ENCODE measurements at regions not wholly inside any gene's neighbourhood (a gene's known extent, or its start where the extent isn't known, plus 50 kb on each side); places are given as distances from the start of the nearest gene placed in this dataset.

DNA sequence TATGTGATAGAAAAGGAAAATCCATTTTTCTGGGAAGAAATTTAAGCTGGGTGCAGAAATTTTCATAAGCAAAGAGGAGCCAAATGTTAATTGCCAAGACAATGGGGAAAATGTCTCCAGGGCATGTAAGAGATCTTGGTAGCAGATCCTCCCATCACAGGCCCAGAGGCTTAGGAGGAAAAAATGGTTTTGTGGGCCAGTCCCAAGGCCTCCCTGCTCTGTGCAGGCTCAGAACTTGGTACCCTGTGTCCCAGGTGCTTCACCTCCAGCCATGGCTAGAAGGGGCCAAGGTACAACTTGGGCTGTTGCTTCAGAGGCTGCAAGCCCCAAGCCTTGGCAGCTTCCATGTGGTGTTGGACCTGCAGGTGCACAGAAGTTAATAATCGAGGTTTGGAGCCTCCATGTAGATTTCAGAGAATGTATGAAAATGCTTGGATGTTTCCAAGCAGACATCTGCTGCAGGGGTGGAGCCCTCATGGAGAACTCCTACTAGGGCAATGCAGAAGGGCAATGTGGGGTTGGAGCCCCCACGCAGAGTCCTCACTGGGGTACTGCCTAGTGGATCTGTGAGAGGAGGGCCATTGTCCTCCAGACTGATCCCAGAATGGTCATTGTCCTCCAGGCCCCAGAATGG is 77.7 kb upstream of the ATP2B1 start:
- H3K4me1 ChIP-seq (ENCODE audit: control insufficient read depth in 2 of 2, insufficient read depth in 2 of 2, low read length in 2 of 2) = no peaks in the 10 kb centered on the region
- H3K27ac ChIP-seq (ENCODE audit: low read depth, low read length) = no peak overlapping the region
- H3K27me3 ChIP-seq (ENCODE audit: control insufficient read depth in 2 of 2, insufficient read depth in 2 of 2, low read length in 2 of 2) = no peaks in the 10 kb centered on the region
- no peak for DNase-seq
- H3K36me3 ChIP-seq (ENCODE audit: control insufficient read depth in 2 of 3, insufficient read depth in 3 of 3, low read length in 3 of 3) = no peaks in the 10 kb centered on the region
- CTCF ChIA-PET = no interaction called here
- peaks cover 0 to 3% (median 0%) of the 10 kb centered on the region in 3 experiments for H3K9me3 ChIP-seq (ENCODE audit: control insufficient read depth in 2 of 3, low read length in 3 of 3)
- POLR2A ChIA-PET = no interaction called here
- no peak overlapping the region for H3K4me3 ChIP-seq (ENCODE audit: low read length)
- Mint-ChIP-seq H3K4me1 (peaks cover 1 to 8% (median 4%) of the 10 kb centered on the region in 7 donors), H3K4me3 (no peak overlapping the region), H3K36me3 (peaks cover 0 to 21% (median 10%) of the 10 kb centered on the region in 5 donors), H3K9me3 (peaks cover 4 to 36% (median 18%) of the 10 kb centered on the region in 11 donors), H3K27me3 (no peaks in the 10 kb centered on the region), H3K27ac (peak overlapping the region in 1 of 9 donors; percentile 41)
- intact Hi-C loops (cut with micrococcal nuclease) = no loop called here
- ATAC-seq = no peak

DNA sequence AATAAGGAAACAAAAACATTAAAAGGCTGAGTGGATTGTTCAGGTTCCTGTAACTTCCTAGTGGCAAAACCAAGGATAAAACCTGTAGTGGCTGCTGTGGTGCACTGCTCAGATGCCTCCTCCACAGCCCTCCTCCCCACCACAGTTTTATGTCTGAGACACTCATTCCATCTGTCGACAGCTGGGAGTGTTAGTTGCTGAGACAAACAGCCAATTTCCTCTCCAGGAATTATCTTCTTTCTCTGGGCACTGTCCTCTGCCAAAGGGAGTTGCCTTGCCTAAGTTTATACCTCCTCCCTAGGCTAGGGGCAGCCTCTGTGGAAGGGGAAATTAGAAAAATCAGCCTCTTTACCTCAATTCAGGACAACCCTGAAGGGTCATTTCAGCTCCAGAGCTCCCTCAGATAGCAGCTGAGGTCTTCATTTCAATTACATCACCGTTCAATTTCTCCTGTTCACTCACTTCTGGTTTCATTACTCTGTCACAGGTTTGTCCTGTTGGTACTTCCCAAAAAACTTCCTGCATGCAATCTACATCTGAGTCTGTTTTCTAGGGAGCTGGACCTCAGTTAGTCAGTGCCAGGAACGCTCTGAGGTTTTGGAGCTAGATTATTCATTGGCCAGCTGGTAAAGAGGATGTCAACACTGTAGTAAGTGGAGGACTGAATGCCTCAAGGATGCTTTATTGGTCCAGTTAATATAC is 74.9 kb upstream of the ATP2B1 start:
- POLR2A ChIA-PET = no interaction called here
- intact Hi-C loops (cut with micrococcal nuclease) = no loop called here

DNA sequence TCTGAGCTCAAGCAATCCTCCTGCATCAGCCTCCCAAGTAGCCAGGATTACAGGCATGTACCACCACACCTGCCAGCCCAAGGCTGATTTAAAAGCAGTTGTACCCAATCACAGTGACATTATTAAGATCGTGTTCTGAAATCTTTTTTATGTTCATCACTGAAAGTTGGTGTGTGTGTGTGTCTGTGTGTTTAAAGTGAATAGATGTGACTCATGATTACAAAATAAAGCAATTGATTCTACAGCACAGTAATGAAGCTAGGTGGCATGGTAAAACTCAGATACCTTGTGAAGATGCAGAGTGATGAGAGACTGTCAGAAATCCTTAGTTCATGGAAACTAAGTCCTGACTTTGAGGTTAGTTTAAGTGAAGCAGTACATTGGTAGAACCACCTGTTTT is 74.2 kb upstream of the ATP2B1 start:
- no peaks in the 10 kb centered on the region for H3K27me3 ChIP-seq (ENCODE audit: control insufficient read depth in 2 of 2, insufficient read depth in 2 of 2, low read length in 2 of 2)
- ChIA-PET POLR2A (no interaction called here), CTCF (no interaction called here)
- intact Hi-C loops (cut with micrococcal nuclease) = no loop called here
- no peaks in the 10 kb centered on the region for H3K4me1 ChIP-seq (ENCODE audit: control insufficient read depth in 2 of 2, insufficient read depth in 2 of 2, low read length in 2 of 2)
- H3K4me1 Mint-ChIP-seq = no peaks in the 10 kb centered on the region
- no peaks in the 10 kb centered on the region for H3K36me3 ChIP-seq (ENCODE audit: control insufficient read depth in 2 of 3, insufficient read depth in 3 of 3, low read length in 3 of 3)
- H3K9me3 ChIP-seq (ENCODE audit: control insufficient read depth in 2 of 3, low read length in 3 of 3) = peaks cover 0 to 3% (median 0%) of the 10 kb centered on the region in 3 experiments
- peaks cover 0 to 17% (median 6%) of the 10 kb centered on the region in 5 donors for H3K36me3 Mint-ChIP-seq
- no peak overlapping the region for H3K4me3 Mint-ChIP-seq
- no peak overlapping the region for H3K27ac Mint-ChIP-seq
- H3K4me3 ChIP-seq (ENCODE audit: low read length) = no peak overlapping the region
- ATAC-seq = no peak
- H3K9me3 Mint-ChIP-seq = peaks cover 4 to 30% (median 16%) of the 10 kb centered on the region in 11 donors
- H3K27me3 Mint-ChIP-seq = no peaks in the 10 kb centered on the region
- DNase-seq = no peak
- H3K27ac ChIP-seq (ENCODE audit: low read depth, low read length) = no peak overlapping the region

More for the DNA sequence above, 74.9 kb upstream of the ATP2B1 start:
- Histone ChIP-seq H3K27ac (ENCODE audit: low read depth, low read length) (no peak overlapping the region), H3K27me3 (ENCODE audit: control insufficient read depth in 2 of 2, insufficient read depth in 2 of 2, low read length in 2 of 2) (no peaks in the 10 kb centered on the region), H3K36me3 (ENCODE audit: control insufficient read depth in 2 of 3, insufficient read depth in 3 of 3, low read length in 3 of 3) (no peaks in the 10 kb centered on the region), H3K4me1 (ENCODE audit: control insufficient read depth in 2 of 2, insufficient read depth in 2 of 2, low read length in 2 of 2) (no peaks in the 10 kb centered on the region), H3K4me3 (ENCODE audit: low read length) (no peak overlapping the region), H3K9me3 (ENCODE audit: control insufficient read depth in 2 of 3, low read length in 3 of 3) (peaks cover 0 to 3% (median 0%) of the 10 kb centered on the region in 3 experiments)
- ATAC-seq (peak; percentile 54), DNase-seq (no peak)
- no peaks in the 10 kb centered on the region for H3K4me1 Mint-ChIP-seq
- H3K27ac Mint-ChIP-seq = peak overlapping the region in 1 of 9 donors; percentile 56
- H3K9me3 Mint-ChIP-seq = peaks cover 4 to 36% (median 18%) of the 10 kb centered on the region in 11 donors
- H3K36me3 Mint-ChIP-seq = peaks cover 0 to 21% (median 10%) of the 10 kb centered on the region in 5 donors
- CTCF ChIA-PET = no interaction called here
- H3K27me3 Mint-ChIP-seq = no peaks in the 10 kb centered on the region
- no peak overlapping the region for H3K4me3 Mint-ChIP-seq

DNA sequence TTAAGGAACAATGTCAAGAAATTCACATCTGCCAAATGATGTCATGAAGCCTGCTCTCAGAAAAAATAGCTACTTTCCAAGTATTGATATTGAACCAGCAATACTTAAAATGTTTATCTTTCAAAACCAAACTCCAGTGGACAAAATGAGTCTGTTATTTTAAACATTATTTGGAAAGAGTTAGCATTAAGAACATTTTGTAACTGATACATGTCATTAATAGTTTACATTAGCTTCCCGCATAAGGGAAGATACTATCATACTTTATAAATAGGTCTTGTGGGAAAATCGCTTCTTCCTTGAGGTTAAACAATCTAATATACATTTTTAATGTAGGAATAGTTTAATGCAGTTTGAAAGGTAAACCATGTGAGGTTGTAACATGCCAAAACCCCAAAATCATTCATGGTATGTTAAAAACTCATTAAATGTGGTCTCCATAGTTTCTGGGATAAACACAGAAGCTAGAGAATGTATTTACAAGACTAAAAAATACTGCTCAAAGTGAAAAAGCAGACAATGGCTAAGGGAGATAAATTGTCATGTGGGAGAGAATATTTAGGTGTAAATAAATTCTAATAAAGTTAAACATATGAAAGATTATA is 73.4 kb upstream of the ATP2B1 start:
- Histone ChIP-seq H3K27me3 (ENCODE audit: control insufficient read depth in 2 of 2, insufficient read depth in 2 of 2, low read length in 2 of 2) (no peaks in the 10 kb centered on the region), H3K4me3 (ENCODE audit: low read length) (no peak overlapping the region), H3K4me1 (ENCODE audit: control insufficient read depth in 2 of 2, insufficient read depth in 2 of 2, low read length in 2 of 2) (no peaks in the 10 kb centered on the region), H3K9me3 (ENCODE audit: control insufficient read depth in 2 of 3, low read length in 3 of 3) (peaks cover 0 to 3% (median 0%) of the 10 kb centered on the region in 3 experiments), H3K27ac (ENCODE audit: low read depth, low read length) (no peak overlapping the region), H3K36me3 (ENCODE audit: control insufficient read depth in 2 of 3, insufficient read depth in 3 of 3, low read length in 3 of 3) (no peaks in the 10 kb centered on the region)
- DNase-seq (no peak), ATAC-seq (no peak)
- Mint-ChIP-seq H3K4me3 (no peak overlapping the region), H3K27me3 (no peaks in the 10 kb centered on the region), H3K9me3 (peaks cover 4 to 23% (median 13%) of the 10 kb centered on the region in 11 donors), H3K4me1 (no peaks in the 10 kb centered on the region), H3K36me3 (peaks cover 0 to 12% (median 6%) of the 10 kb centered on the region in 5 donors), H3K27ac (no peak overlapping the region)
- CTCF ChIA-PET = no interaction called here
- POLR2A ChIA-PET = no interaction called here
- intact Hi-C loops (cut with micrococcal nuclease) = no loop called here

- H3K36me3 ChIP-seq (ENCODE audit: control insufficient read depth in 2 of 3, insufficient read depth in 3 of 3, low read length in 3 of 3) = no peaks in the 10 kb centered on the region
- no peak overlapping the region for H3K27ac Mint-ChIP-seq
Observed at GRCh38 chr12:89781156-89781555, 72.5 kb upstream of the ATP2B1 start.

DNA sequence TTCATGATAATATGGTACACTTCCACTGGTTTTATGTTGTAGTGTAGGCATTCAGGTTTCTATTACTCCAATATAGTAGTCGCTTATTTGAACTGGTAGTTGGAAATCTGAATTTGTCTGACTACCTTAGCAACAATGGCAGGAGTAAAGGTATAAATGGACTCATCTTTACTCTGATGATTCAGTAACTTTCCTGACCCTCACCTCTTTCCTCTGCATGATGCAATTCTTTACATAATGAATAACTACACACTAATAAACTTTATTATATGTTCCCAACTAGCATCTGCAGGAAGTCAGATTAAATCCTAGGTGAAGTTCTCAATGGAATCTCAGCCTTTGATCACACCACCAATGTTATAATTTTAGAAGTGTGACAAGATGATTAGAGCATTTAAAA is 70.5 kb upstream of the ATP2B1 start:
- CTCF ChIA-PET = no interaction called here
- POLR2A ChIA-PET = no interaction called here
- no peaks in the 10 kb centered on the region for H3K27me3 ChIP-seq (ENCODE audit: control insufficient read depth in 2 of 2, insufficient read depth in 2 of 2, low read length in 2 of 2)
- H3K9me3 Mint-ChIP-seq = peaks cover 0 to 8% (median 0%) of the 10 kb centered on the region in 11 donors
- no peaks in the 10 kb centered on the region for H3K27me3 Mint-ChIP-seq
- H3K9me3 ChIP-seq (ENCODE audit: control insufficient read depth in 2 of 3, low read length in 3 of 3) = no peaks in the 10 kb centered on the region
- DNase-seq (no peak), ATAC-seq (no peak)
- H3K36me3 Mint-ChIP-seq = no peaks in the 10 kb centered on the region
- no peak overlapping the region for H3K4me3 Mint-ChIP-seq
- peaks cover 0 to 1% (median 0%) of the 10 kb centered on the region in 7 donors for H3K4me1 Mint-ChIP-seq
- intact Hi-C loops (cut with micrococcal nuclease) = no loop called here
- no peaks in the 10 kb centered on the region for H3K4me1 ChIP-seq (ENCODE audit: control insufficient read depth in 2 of 2, insufficient read depth in 2 of 2, low read length in 2 of 2)
- H3K27ac ChIP-seq (ENCODE audit: low read depth, low read length) = no peak overlapping the region
- H3K36me3 ChIP-seq (ENCODE audit: control insufficient read depth in 2 of 3, insufficient read depth in 3 of 3, low read length in 3 of 3) = no peaks in the 10 kb centered on the region
- no peak overlapping the region for H3K4me3 ChIP-seq (ENCODE audit: low read length)
- H3K27ac Mint-ChIP-seq = no peak overlapping the region

More at GRCh38 chr12:89781156-89781555, 72.5 kb upstream of the ATP2B1 start:
- no peaks in the 10 kb centered on the region for H3K4me1 Mint-ChIP-seq
- H3K9me3 Mint-ChIP-seq = peaks cover 4 to 14% (median 8%) of the 10 kb centered on the region in 11 donors
- POLR2A ChIA-PET = no interaction called here
- H3K27me3 ChIP-seq (ENCODE audit: control insufficient read depth in 2 of 2, insufficient read depth in 2 of 2, low read length in 2 of 2) = no peaks in the 10 kb centered on the region
- H3K27me3 Mint-ChIP-seq = no peaks in the 10 kb centered on the region
- peaks cover 0 to 9% (median 6%) of the 10 kb centered on the region in 5 donors for H3K36me3 Mint-ChIP-seq
- H3K4me1 ChIP-seq (ENCODE audit: control insufficient read depth in 2 of 2, insufficient read depth in 2 of 2, low read length in 2 of 2) = no peaks in the 10 kb centered on the region
- DNase-seq (no peak), ATAC-seq (peak; percentile 79)
- H3K9me3 ChIP-seq (ENCODE audit: control insufficient read depth in 2 of 3, low read length in 3 of 3) = no peaks in the 10 kb centered on the region
- no peak overlapping the region for H3K4me3 Mint-ChIP-seq
- intact Hi-C loops (cut with micrococcal nuclease) = no loop called here
- H3K27ac ChIP-seq (ENCODE audit: low read depth, low read length) = no peak overlapping the region
- H3K4me3 ChIP-seq (ENCODE audit: low read length) = no peak overlapping the region
- CTCF ChIA-PET = no interaction called here

All from naive thymus-derived CD4-positive, alpha-beta T cell (primary cell).